Kidney (tissue), 13 donors: ENCODE measurements at regions not wholly inside any gene's neighbourhood (a gene's known extent, or its start where the extent isn't known, plus 50 kb on each side); places are given as distances from the start of the nearest gene placed in this dataset.

Experiments
- DNase-seq, 5 donors: peaks; one replicate each; pipeline ENCODE4 v3.0.0-alpha.2; 2013 to 2020
- FAIRE-seq: peaks from 2 replicates; lab custom pipeline; 2012; peaks lifted over from hg19 to GRCh38; lab: Jason Lieb, UNC
- H3K27ac ChIP-seq, 2 donors: one replicate each; pipeline ENCODE4 v1.7.0; 2013; ENCODE audit warnings: low read depth in 2 of 2, low read length in 2 of 2, inconsistent platforms in 1 of 2
- H3K27me3 ChIP-seq: one replicate; pipeline ENCODE4 v1.7.1; 2013; ENCODE audit warnings: low read length, inconsistent platforms; ENCODE audit not compliant: control insufficient read depth, insufficient read depth
- H3K36me3 ChIP-seq, 3 donors: one replicate each; pipeline versions ENCODE4 v1.7.0 to v1.7.1; 2013; ENCODE audit warnings: low read length in 3 of 3, control low read depth in 1 of 3, inconsistent platforms in 1 of 3; ENCODE audit not compliant: insufficient read depth in 3 of 3, control insufficient read depth in 2 of 3
- H3K4me1 ChIP-seq, 3 donors: one replicate each; pipeline versions ENCODE4 v1.7.0 to v1.7.1; 2013; ENCODE audit warnings: low read length in 3 of 3, inconsistent platforms in 1 of 3, low read depth in 1 of 3; ENCODE audit not compliant: control insufficient read depth in 2 of 3, insufficient read depth in 2 of 3
- H3K4me3 ChIP-seq, 3 donors: one replicate each; pipeline versions ENCODE4 v1.7.0 to v1.8.1; 2013; ENCODE audit warnings: low read length in 3 of 3, control low read depth in 1 of 3, inconsistent platforms in 1 of 3
- H3K9ac ChIP-seq, 3 donors: one replicate each; pipeline versions ENCODE4 v1.7.0 to v1.7.1; 2013; ENCODE audit warnings: low read length in 3 of 3, control low read depth in 1 of 3, inconsistent platforms in 1 of 3
- H3K9me3 ChIP-seq, 3 donors: one replicate each; pipeline versions ENCODE4 v1.7.0 to v1.7.1; 2013; ENCODE audit warnings: low read length in 3 of 3, control low read depth in 1 of 3, inconsistent platforms in 1 of 3; ENCODE audit not compliant: control insufficient read depth in 2 of 3, insufficient read depth in 1 of 3
- intact Hi-C: fragments of 100-400 bp; cut with DNase I; formaldehyde crosslinking; loops from one replicate; pipeline ENCODE4 v1.11.1; 2022
- TF ChIP-seq, protein P1 (sequence below): IDR thresholded peaks from 3 replicates; pipeline ENCODE4 v1.5.1; 2012; ENCODE audit warnings: mild to moderate bottlenecking, moderate library complexity, borderline replicate concordance; ENCODE audit not compliant: insufficient read depth; ENCODE audit errors: extremely low read depth
- donor health status: control.
- donor health status: control.
- donor health status: control.
- donor health status: control.
- donor health status: control.
- donor health status: DM: yes; HTN: yes; CAD: no.
- donor health status: Normal renal cell carcinoma (clear cell type).

DNA sequence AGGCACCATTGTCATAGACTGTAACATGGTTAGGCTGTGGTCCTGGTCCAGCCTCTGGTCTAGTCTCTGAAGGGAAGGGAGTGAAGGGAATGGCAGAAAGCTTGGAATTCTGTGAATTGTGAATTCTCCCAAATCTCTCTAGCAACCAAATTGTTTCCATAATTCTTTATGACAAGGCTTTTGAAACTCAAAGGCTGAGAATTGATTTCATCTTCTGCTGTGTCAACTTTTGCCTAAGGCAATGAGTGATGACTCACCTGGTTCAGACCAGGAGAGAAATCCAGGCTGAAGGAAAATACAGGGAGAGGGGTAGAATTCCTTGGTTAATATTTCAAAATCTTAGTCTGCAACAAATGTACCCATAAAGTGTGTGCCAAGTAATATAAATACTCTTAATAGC is 82.6 kb upstream of the ADPGK start:
- Histone ChIP-seq H3K27me3 (no peaks in the 10 kb centered on the region), H3K36me3 (no peaks in the 10 kb centered on the region), H3K9me3 (no peaks in the 10 kb centered on the region), H3K4me1 (peaks cover 0 to 2% (median 0%) of the 10 kb centered on the region in 3 donors), H3K4me3 (no peak overlapping the region), H3K27ac (no peak overlapping the region), H3K9ac (no peak overlapping the region)
- no peak for DNase-seq
- intact Hi-C loops, result no loop called here
- FAIRE-seq, result no peak
- TF ChIP-seq, protein P1, sequence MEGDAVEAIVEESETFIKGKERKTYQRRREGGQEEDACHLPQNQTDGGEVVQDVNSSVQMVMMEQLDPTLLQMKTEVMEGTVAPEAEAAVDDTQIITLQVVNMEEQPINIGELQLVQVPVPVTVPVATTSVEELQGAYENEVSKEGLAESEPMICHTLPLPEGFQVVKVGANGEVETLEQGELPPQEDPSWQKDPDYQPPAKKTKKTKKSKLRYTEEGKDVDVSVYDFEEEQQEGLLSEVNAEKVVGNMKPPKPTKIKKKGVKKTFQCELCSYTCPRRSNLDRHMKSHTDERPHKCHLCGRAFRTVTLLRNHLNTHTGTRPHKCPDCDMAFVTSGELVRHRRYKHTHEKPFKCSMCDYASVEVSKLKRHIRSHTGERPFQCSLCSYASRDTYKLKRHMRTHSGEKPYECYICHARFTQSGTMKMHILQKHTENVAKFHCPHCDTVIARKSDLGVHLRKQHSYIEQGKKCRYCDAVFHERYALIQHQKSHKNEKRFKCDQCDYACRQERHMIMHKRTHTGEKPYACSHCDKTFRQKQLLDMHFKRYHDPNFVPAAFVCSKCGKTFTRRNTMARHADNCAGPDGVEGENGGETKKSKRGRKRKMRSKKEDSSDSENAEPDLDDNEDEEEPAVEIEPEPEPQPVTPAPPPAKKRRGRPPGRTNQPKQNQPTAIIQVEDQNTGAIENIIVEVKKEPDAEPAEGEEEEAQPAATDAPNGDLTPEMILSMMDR, result no peak

DNA sequence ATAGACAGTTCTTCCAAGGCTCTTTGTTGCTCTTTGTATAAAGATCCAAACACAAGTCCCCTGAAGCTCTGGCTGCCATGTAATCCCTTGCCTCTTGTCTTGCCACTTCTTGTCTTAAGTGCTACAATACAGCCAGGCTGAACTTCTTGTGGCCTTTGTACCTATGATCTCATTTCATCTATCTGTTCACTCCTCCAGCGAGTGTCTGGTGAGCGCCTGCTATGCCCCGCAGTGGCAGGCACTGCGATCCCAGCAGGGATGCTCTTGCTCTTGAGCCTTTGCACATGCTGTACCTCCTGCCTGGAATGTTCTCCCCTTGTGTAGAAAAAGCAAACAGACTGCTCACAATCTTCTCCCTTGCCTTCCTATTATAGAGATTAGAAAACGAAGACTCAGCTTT is 81.9 kb upstream of the ADPGK start:
- no peaks in the 10 kb centered on the region for H3K36me3 ChIP-seq
- intact Hi-C loops, result no loop called here
- H3K4me3 ChIP-seq, result no peak overlapping the region
- H3K9ac ChIP-seq, result no peak overlapping the region
- TF ChIP-seq, protein P1, result no peak
- DNase-seq (no peak), FAIRE-seq (no peak)
- H3K27ac ChIP-seq, result no peak overlapping the region
- no peaks in the 10 kb centered on the region for H3K9me3 ChIP-seq
- H3K27me3 ChIP-seq, result no peaks in the 10 kb centered on the region
- peaks cover 0 to 2% (median 0%) of the 10 kb centered on the region in 3 donors for H3K4me1 ChIP-seq

DNA sequence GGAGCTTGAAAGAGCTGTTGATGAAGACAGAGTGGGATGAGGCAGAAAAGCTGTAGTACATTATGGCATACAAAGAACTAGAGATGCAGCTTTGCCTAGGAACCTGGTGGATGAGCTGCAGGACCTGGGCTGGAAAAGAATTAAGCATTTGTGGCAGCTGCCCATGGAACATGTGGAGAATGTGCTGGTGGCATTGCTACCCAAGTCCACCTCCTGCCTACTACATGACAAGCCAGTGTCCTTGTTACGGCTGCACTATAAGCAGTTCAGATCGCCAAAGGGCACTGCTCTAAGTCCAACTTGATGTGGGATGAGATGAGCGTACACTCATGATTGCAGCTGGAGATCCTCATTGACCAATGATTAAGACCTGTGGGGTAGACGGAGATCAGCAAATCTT is 81.1 kb upstream of the ADPGK start:
- H3K9ac ChIP-seq, result no peak overlapping the region
- H3K27ac ChIP-seq, result no peak overlapping the region
- peaks cover 0 to 2% (median 0%) of the 10 kb centered on the region in 3 donors for H3K4me1 ChIP-seq
- TF ChIP-seq, protein P1, result no peak
- no peaks in the 10 kb centered on the region for H3K36me3 ChIP-seq
- FAIRE-seq (no peak), DNase-seq (no peak)
- no peaks in the 10 kb centered on the region for H3K9me3 ChIP-seq
- no peak overlapping the region for H3K4me3 ChIP-seq
- no peaks in the 10 kb centered on the region for H3K27me3 ChIP-seq
- intact Hi-C loops, result no loop called here

DNA sequence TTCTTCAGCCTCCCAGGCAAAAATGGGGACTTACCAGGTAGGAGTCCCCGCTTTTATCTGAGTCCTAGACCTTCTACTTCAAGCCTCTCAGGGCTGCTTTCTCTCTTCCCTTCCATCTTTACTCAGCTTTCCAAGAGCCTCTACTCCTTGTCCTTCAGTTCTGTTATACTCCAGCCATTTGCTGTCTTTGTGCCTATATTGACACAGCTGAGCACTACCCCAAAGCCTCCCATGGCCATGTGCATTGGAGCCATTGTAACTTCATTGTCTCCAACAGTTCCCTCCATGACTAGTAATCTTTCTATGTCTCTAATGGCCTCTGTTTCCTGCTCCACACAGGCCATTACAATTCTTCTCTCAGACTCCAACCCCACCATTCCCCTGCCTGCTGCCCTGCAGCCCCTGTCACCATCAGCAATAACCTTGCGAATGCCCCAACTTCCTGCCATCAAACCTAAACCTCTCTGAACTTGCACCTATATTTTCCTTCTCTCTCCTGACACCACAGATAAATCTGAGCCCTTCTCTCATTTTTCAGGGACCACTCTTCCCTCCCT is 77.9 kb upstream of the ADPGK start:
- Histone ChIP-seq H3K27me3 (no peaks in the 10 kb centered on the region), H3K27ac (no peak overlapping the region), H3K4me3 (no peak overlapping the region), H3K36me3 (no peaks in the 10 kb centered on the region), H3K9ac (no peak overlapping the region), H3K4me1 (no peaks in the 10 kb centered on the region), H3K9me3 (no peaks in the 10 kb centered on the region)
- intact Hi-C loops, result no loop called here
- DNase-seq, result no peak
- no peak for FAIRE-seq
- TF ChIP-seq, protein P1, result no peak
